Stromal cell of bone marrow (primary cell): ENCODE measurements at regions not wholly inside any gene's neighbourhood (a gene's known extent, or its start where the extent isn't known, plus 50 kb on each side); places are given as distances from the start of the nearest gene placed in this dataset.
"Not testable (repeated sequence)": the region's sequence is repeated elsewhere in the genome, so short reads cannot be mapped to it uniquely, and the experiment has no call there.

Source experiments
- DNase-seq: peaks from one replicate; pipeline ENCODE4 v3.0.0-alpha.2; 2012; ENCODE audit warnings: low read depth

DNA sequence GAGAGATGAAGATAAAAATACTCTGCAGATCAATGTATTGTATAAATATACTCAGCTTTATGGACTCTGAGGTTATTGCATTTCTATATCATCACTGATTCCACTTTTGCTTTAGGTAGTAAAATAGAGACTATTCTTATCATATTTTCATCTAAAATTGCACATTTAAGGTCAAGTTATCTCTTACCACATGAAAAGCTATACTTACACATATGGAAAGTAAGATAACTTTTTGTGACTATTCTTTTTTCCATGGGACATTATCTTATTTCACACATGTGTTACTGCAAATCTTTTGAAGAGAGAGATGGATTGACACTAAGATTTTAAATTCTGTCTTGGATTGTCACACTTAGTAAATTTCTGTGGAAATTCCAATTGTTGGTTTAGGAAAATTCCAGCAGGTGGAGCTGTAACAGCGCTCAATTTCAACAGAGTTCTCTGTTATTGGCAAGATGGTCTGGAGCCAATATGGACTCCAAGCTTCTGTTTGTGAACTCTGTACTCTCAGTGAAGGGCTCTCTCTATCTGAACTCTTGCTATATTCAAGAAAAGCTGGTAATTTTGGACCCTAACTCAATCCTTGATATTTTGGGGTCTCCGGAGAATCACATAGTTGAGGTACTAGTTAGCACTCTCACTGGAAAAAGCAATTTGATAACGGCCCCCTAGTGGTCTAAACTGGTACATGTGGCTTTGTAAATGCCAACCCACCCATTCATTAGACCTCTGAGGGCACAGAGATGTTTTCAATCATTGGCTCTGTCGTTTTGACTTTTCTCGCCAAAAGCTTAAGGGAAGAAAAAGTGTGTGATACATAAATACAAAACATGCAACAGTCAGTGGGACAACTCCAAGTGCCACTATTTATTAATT is 429.7 kb downstream of the ETS1 start:
- DNase-seq, result peak; percentile 60

DNA sequence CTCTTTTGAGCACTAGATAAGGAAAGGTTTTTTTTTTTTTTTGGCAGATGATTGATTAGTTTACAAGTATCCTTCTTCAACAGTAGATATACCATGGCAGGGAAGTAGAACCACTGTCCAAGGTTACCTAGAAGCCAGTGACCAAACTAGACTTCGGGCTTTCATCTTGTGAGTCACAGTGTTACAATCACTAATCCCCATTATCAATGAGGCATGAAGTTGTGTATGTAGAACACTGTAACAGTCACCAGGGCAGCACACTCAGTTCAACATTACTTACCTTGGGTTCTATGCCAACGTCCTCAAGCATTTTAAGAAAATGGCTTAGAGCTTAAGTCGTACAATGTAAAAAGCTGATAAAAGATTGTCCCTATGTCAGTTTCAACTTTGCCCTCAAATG is 430.9 kb downstream of the ETS1 start:
- DNase-seq, result no peak

DNA sequence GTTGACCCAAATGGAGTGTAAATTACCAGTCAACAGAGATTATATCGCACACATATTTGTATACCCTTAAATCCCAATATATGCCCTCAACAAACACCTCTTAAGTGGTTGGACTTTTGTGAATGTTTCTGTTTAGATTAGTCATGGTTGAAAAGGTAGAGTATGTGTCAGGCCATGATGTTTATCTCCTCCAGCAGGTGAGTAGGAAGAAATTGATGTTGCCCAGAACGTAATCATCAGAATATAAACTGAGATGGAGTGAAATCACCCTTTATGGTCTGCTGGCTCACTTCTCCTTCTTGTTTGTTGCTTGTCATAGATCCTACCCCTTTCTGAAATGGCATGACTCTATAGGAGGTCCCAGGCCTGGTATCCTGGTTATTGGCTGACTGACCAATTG is 431.8 kb downstream of the ETS1 start:
- no peak for DNase-seq

DNA sequence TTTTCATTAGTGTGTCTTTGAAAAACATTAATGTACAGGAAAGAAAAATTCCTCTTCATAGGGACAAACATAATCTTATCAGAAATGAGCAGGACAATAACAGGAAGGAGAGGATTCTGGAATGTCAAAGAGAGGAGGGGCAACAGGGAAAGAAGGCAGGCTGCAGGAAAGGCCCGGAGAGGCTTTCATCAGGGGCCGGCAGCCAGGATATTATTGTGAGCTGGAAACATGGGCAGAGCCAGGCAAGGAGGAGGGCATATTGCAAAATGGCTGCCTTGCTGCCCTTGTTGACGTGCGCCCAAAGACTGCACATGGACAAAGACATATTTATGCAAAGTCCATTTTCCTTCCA is 433.7 kb downstream of the ETS1 start:
- DNase-seq, result no peak

DNA sequence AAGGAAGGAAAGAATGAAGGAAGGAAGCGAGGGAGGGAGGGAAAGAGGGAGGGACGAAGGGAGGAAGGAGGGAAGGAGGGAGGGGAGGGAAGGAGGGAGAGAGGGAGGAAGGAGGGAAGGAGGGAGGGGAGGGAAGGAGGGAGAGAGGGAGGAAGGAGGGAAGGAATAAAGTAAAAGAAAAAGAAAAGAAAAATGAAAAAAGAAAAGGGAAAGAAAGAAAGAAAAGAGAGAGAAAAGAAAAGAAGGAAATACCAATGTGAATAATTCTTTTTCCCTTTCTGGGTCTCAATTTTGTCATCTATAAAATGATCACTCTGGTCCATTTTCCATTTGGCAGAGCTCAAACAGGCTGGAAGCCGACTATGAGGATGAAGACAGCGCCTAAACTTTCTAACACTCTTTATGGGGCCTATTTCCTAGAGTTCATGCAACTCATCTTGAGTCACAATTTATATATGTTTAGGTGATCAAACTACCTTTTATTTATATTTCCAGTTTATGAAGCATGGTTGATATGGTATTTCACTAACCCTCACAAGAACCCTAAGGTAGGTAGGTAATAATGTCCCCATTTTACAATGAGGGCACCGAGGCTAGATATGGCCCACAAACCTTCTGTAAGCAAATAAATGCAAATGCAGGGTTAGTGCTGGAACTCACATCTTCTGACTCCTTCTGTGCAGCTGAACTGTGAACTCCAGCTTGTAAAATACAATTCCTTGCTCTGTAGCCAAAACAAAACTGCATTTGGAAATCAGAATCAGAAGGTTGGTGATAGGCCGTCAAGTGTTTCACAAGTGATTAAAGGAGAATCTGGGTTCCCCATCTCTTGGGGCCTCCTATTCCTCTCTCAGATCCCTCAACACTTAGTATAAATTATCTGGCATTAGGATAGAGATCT is 434.3 kb downstream of the ETS1 start:
- no peak for DNase-seq

DNA sequence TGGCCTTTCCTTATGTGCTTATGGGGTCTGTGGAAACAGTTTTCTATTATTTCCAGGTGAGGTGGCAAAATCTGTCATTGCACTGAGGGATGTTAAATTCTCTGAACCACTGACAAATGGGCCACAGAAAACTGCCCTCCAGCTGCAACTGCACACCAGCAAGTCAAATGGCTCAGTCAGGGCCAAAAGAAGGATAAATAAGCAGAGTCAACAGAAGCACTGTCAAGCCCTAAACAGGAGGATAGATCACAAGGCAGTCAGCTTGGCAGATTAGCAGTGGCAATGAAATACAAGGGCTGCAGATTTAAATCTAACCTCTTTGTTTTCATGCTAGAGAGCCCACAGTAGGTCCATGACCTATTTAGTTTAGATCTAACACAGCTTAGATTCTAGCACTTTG is 435.6 kb downstream of the ETS1 start:
- no peak for DNase-seq

DNA sequence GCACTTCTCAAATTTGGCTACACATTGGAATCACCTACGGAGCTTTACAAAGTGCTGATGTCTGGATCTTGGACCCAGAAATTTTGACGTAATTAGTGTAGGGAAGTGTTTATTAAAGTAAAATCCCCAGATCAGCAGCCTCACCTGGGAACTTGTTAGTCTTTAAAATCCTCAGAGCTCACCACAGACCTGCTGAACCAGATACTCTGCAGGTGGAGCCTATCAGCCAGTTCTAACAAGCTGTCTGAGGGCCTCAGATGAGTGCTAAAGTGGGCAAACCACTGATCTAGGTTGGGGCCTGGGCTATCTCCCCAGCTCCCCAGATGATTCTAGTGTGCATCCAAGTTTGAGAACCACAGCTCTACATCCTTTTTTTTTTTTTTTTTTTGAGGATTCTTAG is 436.0 kb downstream of the ETS1 start:
- no peak for DNase-seq

DNA sequence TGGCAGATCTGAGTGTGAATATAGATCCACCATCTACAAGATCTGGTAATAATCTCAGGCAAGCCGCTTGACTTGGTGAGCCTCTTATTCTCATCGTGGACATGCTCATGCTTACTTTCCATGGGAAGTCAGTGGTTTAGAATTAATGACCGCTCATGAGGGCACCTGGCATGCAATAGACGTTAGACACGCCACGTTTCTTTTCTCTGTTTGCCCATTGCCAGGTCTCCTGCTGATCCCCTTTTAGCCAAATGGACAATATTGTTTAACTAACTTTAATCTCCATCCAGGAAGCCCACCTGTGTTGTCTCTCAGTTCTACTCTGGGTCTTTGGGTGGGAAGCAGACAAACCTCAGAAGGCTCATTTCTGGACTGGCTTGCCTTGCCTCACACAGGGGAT is 439.1 kb downstream of the ETS1 start:
- DNase-seq, result no peak

DNA sequence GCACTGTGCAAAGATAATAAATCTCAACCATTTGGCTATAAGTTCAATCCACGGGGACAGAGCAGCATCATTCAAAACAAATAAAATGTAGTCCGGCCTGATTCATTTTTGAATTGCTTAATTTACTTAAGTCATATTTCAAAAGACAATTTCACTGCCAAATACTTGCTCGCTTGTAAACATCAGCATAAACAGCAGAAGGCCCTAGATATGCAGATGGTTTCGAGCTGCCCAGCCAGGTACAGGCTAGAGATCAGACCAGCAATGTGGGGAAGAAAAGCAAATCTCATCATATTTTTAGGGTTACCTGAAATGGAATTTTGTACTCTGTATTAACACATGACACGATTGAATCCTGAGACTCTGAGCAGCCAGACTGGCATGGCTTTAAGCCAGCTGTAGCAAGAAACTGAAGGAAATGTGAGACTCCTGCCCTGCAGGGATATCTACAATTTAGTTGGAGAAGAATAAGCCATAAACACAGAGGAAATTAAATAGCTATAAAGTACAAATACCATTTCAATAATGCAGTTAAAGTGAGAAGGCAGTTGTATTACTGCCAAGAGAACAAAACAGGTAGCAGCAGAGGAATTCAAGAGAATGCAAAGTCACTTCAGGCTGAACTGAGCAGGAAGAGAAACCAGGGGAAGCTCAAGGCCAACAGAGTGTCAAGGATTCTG is 440.3 kb downstream of the ETS1 start:
- DNase-seq, result no peak

DNA sequence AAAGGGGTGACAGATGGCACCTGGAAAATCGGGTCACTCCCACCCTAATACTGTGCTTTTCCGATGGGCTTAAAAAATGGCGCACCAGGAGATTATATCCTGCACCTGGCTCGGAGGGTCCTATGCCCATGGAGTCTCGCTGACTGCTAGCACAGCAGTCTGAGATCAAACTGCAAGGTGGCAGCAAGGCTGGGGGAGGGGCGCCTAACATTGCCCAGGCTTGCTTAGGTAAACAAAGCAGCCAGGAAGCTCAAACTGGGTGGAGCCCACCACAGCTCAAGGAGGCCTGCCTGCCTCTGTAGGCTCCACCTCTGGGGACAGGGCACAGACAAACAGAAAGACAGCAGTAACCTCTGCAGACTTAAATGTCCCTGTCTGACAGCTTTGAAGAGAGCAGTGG is 447.1 kb downstream of the ETS1 start:
- DNase-seq, result not testable (repeated sequence)

DNA sequence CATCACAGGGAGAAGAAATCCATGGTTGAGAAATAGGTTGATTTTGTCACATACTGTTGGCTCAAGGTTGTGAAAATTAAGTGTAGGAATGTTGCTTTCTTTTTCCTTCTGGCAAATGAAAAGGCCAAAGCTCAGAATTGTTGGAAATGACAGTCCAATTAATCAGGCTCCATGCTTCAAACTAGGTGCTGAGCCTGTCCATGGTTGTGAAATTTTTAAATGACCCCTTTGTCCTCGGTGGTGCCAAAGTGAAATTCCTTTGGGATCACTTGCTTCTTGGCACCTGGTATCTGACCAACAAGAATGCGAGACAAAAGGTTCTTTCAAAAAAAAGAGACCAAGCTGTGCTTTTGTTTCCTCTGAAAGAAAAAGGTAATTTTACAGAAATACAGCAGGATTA is 451.9 kb downstream of the ETS1 start:
- DNase-seq, result no peak

DNA sequence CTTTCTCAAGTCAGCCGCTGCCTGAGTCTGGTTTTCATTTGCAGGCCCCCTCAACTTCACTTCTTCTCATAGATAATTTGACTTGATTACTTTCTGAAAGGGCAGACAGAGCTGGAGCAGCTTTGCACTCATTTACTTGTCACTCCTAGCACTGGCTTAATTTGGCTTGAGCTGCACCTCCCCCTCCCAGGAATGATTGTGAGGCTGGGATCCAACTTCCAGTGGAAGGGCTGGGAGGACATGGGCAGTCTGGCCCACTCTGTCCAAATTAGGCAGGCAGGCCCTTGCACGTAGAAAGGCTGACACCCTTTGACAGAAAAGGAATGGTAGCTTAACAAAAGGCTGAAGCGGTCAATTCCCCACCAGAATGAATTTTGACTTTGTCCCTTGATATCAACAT is 453.9 kb downstream of the ETS1 start:
- DNase-seq, result no peak

DNA sequence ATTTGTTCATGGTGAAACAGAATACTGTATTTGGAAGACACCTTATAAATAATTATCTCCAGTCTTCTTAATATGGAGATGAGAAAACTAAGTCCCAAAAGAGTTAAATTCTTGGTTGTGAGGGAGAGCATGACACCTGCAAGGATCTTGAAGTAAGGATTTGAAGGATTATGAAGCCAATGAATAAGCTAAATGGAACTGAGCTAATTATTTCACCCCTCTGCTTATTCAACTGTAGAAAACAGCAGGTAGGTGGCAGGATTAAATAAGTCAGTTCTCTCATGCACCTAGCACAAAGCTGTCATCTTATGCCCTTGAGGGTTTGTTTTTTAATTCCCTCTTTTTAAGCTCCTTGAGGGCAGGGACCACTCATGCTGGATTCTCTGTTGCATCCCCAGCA is 457.3 kb downstream of the ETS1 start:
- DNase-seq, result no peak

DNA sequence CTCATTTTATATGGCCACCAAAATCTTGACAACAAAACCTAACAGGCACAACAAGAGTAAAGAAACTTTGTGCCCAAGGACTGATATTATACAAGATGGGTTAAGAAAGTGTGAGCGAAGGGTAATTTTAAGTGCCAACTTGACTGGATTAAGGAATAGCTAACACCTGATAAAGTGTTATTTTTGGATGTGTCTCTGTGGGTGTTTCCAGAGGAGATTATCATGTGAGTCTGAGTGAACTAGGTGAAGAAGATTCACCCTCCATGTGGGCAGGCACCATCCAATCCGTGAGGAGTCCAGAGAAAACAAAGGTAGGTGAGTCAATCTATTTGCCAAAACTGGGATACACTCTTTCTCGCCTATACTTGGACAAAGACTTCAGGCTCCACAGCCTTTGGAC is 461.6 kb downstream of the ETS1 start:
- no peak for DNase-seq

DNA sequence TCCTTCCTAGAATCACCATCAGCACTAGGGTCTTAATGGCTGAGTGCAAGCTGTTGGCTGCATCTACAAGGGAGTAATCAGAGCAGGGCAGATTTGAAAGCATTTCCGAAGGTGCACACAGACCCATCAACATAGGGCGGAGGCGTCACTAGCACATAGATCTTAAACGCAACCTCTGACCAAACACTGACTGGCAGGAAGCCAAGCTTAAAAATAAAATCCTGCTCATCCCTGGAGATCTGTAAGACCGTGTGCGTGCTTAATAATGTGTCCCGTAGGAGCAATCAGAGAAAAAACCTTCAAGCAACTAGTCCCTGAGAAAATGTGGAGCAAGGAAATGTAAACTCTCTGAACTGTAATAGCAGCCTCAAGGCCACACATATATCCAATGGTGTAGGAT is 470.5 kb downstream of the ETS1 start:
- no peak for DNase-seq

DNA sequence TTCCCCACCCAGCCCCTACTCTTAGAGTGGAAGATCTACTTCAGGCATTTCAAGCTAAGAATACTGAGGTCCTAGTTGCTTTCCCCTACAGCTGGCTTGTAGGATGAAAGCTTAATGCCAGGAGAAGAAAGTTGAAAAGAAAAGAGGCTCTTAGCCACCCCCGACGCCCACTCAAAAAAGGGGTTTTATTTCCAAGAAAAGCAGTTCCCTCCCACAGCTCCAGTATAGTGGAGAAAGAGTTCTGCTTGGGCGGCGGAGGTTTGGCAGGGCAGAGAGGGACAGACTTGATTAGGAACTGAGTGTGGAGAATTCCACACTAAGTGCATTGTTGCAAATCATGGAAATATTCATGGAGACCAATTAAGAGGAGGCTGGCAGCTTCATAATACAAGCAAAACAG is 470.9 kb downstream of the ETS1 start:
- DNase-seq, result no peak

DNA sequence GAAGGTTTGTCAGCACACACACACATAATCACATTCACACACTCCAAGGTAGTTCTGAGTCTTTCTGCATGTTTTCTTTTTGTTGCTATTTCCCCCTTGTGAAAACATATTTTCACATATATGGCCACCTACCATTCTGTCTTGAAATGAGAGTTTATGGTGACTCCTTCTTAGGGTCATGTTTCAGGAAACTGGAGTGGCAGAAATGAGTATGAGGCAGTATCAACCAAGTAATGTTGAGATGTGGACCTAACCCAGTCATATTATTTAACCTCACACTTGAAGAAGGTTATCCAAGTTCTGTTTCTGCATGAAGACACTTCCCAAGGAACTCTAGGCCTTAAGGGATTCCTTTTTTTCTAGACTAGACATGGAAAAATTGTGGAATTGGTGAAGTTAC is 481.4 kb downstream of the ETS1 start:
- DNase-seq, result no peak

DNA sequence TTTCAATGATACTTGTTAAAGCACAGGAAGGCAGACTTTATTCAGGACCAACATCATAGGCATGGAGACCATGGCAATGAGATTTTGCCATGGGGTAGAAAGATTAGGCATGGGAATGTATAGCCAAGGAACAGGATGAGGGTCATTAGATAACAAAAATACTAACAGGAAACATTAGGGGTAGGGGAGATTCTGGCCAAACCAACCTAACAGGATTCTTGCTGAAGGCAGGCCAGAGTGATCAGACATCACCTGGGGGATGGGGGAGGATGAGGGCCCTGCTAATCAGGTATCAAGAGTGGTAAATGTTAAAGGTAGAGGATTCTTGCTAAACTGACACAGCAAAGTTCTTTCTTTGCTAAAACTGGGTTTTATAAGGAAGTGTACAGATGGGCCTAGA is 481.8 kb downstream of the ETS1 start:
- no peak for DNase-seq

DNA sequence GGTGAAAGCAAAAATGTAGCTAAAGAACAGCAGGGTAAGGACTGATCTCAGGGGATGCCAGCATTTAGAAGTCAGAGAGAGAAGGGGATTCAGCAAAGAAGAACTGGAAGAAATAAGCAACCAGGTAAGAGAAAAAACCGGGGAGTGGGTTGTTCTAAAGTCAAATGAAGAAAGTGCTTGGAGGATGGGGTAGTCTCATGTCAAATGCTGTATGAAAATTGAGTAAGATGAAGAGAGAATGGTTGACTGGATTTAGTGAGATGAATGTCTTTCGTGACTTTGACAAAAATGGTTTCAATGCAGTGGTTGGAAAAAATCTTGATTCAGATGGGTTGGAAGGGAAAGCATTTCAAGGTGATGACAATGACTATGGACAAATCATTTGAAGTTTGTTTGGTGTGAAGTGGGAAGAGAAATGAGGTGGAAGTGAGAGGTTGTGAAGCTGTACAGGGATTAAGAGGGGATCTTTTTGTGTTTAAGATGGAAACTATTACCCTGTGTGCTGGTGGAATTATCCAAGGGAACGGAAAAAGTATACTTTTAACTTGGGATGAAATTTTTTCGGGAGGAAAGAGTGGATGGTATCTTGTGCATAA is 484.0 kb downstream of the ETS1 start:
- DNase-seq, result no peak

DNA sequence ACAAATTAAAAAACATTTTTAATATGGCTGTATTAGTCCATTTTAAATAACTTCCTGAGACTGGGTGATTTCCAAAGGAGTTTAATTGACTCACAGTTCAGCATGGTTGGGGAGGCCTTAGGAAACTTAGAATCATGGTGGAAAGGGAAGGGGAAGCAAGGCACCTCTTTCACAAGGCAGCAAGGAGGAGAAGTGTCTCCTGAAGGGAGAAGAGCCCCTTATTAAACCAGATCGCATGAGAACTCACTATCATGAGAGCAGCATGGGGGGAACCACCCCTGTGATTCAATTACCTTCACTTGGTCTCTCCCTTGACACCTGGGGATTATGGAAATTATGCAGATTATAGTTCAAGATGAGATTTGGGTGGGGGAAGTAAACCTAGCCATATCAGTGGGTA is 488.6 kb downstream of the ETS1 start:
- DNase-seq, result no peak

DNA sequence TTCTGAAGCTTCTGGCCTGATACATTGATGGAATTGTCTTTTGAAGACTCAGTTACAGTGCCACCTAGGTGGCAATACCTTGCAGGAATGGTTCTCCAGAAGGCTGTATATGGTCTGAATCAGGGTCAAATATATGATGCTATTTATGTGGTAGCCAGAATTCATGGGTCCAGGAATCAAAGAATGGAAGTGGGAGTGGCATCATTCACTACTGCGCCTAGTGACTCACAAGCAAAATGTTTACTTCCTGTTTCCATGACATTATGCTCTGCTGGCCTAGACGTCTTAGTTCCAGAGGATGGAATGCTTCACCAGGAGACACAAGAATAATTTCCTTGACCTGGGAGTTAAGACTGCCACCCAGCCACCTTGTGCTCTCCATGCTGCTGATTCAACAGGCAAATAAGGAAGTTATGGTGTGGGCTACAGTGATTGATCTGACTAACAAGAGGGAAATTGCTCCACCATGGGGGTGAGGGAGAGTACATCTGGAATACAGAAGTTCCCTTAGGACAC is 491.8 kb downstream of the ETS1 start:
- peak; percentile 66 for DNase-seq

DNA sequence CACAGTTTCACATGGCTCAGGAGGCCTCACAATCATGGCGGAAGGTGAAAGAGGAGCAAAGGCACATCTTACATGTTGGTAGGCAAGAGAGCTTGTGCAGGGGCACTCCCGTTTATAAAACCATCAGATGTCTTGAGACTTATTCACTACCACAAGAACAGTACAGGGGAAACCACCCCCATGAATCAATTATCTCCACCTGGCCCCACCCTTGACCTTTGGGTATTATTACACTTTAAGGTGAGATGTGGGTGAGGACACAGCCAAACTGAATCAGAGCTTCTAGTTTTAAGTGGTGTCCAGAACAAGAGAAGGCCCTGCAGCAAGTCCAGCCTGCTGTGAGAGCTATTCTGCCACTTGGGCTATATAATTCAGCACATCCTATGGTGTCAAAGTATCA is 493.7 kb downstream of the ETS1 start:
- DNase-seq, result no peak
